Activated CD4-positive, alpha-beta T cell treated with anti-CD3 and anti-CD28 coated beads, Interleukin-2, Interleukin-6, amounts not matched to agents 100 ng/mL and 50 ng/mL, durations not matched to agents 16 hours and 8 hours (primary cell): ENCODE measurements at regions not wholly inside any gene's neighbourhood (a gene's known extent, or its start where the extent isn't known, plus 50 kb on each side); places are given as distances from the start of the nearest gene placed in this dataset.

Source experiments
- DNase-seq: peaks from one replicate; pipeline ENCODE4 v3.0.0-alpha.2; 2020

DNA sequence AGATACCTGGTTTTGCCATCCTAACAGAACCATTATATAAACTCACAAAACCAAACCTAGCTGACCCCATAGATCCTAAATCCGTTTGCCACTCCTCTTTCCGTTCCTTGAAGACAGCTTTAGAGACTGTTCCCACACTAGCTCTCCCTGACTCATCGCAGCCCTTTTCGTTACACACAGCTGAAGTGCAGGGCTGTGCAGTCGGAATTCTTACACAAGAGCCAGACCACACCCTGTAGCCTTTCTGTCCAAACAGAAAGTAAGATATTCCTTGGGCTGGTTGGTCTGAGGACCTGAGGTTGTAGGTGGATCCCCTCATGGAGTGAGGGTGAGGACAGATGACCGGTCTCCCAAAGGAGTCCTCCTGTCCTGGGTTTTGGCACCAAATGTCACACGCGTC is 56.7 kb upstream of the NAA35 start:
- no peak for DNase-seq

DNA sequence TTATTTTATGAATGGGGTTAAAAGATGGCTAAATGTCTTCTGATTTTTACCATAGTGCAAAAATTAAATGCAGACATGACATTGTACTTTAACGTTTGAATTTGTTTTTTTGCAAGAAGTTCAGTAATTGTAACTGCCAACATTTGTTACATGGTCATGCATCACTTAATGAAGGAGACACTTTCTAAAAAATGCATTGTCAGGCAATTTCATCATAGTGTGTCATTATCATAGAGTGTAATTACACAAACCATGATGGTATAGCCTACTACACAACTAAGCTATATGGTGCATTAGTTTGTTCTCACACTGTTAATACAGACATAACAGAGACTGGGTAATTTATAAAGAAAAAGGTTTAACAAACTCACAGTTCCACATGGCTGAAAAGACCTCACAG is 50.0 kb upstream of the NAA35 start:
- no peak for DNase-seq
